ENCODE measurements at regions not wholly inside any gene's neighbourhood (a gene's known extent, or its start where the extent isn't known, plus 50 kb on each side); places are given as distances from the start of the nearest gene placed in this dataset.

- CTCF ChIA-PET: interaction anchor here (1.1 kb wide), 1 partner anchor 10 kb away, joined by 4 read pairs; no protein-coding TSS in a partner anchor
- Histone ChIP-seq H3K9me3 (replicated peaks; ENCODE audit: control insufficient read depth, insufficient read depth, low read length) (peaks cover 3% of the 10 kb centered on the region), H3K27me3 (ENCODE audit: control insufficient read depth in 2 of 2, insufficient read depth in 2 of 2, low read length in 2 of 2) (no peaks in the 10 kb centered on the region), H3K4me3 (replicated peaks in 1 of 3; ENCODE audit: insufficient read depth in 1 of 3, low read depth in 1 of 3, low read length in 3 of 3) (no peak overlapping the region), H3K4me2 (ENCODE audit: insufficient read depth, low read length) (no peak overlapping the region), H3K79me2 (ENCODE audit: control insufficient read depth, insufficient read depth, low read length) (no peaks in the 10 kb centered on the region), H3K9me1 (replicated peaks; ENCODE audit: control insufficient read depth, extremely low read depth, insufficient read depth, low read length) (no peaks in the 10 kb centered on the region), H2AFZ (ENCODE audit: low read depth, low read length) (no peak overlapping the region), H3K36me3 (ENCODE audit: control insufficient read depth in 2 of 2, extremely low read depth in 1 of 2, insufficient read depth in 2 of 2, low read length in 2 of 2) (no peaks in the 10 kb centered on the region), H3K4me1 (ENCODE audit: control insufficient read depth, extremely low read depth, insufficient read depth, low read length) (no peaks in the 10 kb centered on the region), H3K27ac (ENCODE audit: insufficient read depth, low read depth, low read length) (no peak overlapping the region), H3K9ac (replicated peaks; ENCODE audit: extremely low read depth, insufficient read depth, low read length) (no peak overlapping the region), H4K20me1 (replicated peaks; ENCODE audit: control insufficient read depth, extremely low read depth, insufficient read depth, low read length) (no peaks in the 10 kb centered on the region)
- TF ChIP-seq POLR2AphosphoS5 (IDR thresholded peaks at IDR 0.05; ENCODE audit: insufficient read depth, low read depth, low read length) (no peak), MYC (IDR thresholded peaks at IDR 0.05; ENCODE audit: low read depth, low read length) (no peak)
- dilution Hi-C loops (cut with MboI; ENCODE audit: extremely low pct_ligation_motif_present, low sequenced_read_pairs): no loop called here
- POLR2A ChIA-PET: no interaction called here
- intact Hi-C loops (cut with micrococcal nuclease): loop anchor here (5.0 kb wide), 1 partner anchor 766 kb away; no protein-coding TSS in a partner anchor
- FAIRE-seq: no peak
- no TSS peak for BruUV-seq (replicated peaks)
- DNase-seq (ENCODE audit: low read depth, low spot score): no peak
Observed at GRCh38 chr13:62251734-62252133, 836.1 kb upstream of the PCDH20 start.

GRCh38 chr13:62250501-62251201, 835.0 kb upstream of the PCDH20 start:
- dilution Hi-C loops (cut with MboI; ENCODE audit: extremely low pct_ligation_motif_present, low sequenced_read_pairs): no loop called here
- H3K4me1 ChIP-seq (ENCODE audit: control insufficient read depth, extremely low read depth, insufficient read depth, low read length): no peaks in the 10 kb centered on the region
- no peaks in the 10 kb centered on the region for H3K79me2 ChIP-seq (ENCODE audit: control insufficient read depth, insufficient read depth, low read length)
- ChIA-PET POLR2A (no interaction called here), CTCF (interaction anchor here (1.1 kb wide), 1 partner anchor 9 kb away, joined by 4 read pairs; no protein-coding TSS in a partner anchor)
- H3K27ac ChIP-seq (ENCODE audit: insufficient read depth, low read depth, low read length): no peak overlapping the region
- FAIRE-seq: no peak
- no peaks in the 10 kb centered on the region for H4K20me1 ChIP-seq (replicated peaks; ENCODE audit: control insufficient read depth, extremely low read depth, insufficient read depth, low read length)
- H3K9me3 ChIP-seq (replicated peaks; ENCODE audit: control insufficient read depth, insufficient read depth, low read length): no peaks in the 10 kb centered on the region
- H3K9ac ChIP-seq (replicated peaks; ENCODE audit: extremely low read depth, insufficient read depth, low read length): no peak overlapping the region
- H2AFZ ChIP-seq (ENCODE audit: low read depth, low read length): no peak overlapping the region
- no peaks in the 10 kb centered on the region for H3K9me1 ChIP-seq (replicated peaks; ENCODE audit: control insufficient read depth, extremely low read depth, insufficient read depth, low read length)
- TF ChIP-seq GATA2 (IDR thresholded peaks at IDR 0.05; ENCODE audit: insufficient read depth, insufficient read length, low read depth, low read length) (no peak), MAX (IDR thresholded peaks at IDR 0.05; ENCODE audit: insufficient read depth, insufficient read length) (no peak), POLR2A (IDR thresholded peaks at IDR 0.05; ENCODE audit: low read depth, low read length) (no peak), EZH2 (IDR thresholded peaks at IDR 0.05; ENCODE audit: borderline replicate concordance, low read depth, low read length, severe bottlenecking) (no peak), CTCF (IDR thresholded peaks at IDR 0.05; ENCODE audit: extremely low read depth in 1 of 2, insufficient read depth in 1 of 2, low read depth in 1 of 2, low read length in 2 of 2) (no peak), POLR2AphosphoS5 (IDR thresholded peaks at IDR 0.05; ENCODE audit: insufficient read depth, low read depth, low read length) (no peak), JUN (IDR thresholded peaks at IDR 0.05; ENCODE audit: borderline replicate concordance, insufficient read depth, insufficient read length, low read depth) (no peak), FOS (IDR thresholded peaks at IDR 0.05; ENCODE audit: borderline replicate concordance, insufficient read depth, low read length) (no peak), MYC (IDR thresholded peaks at IDR 0.05; ENCODE audit: low read depth, low read length) (no peak)
- no TSS peak for BruUV-seq (replicated peaks)
- intact Hi-C loops (cut with micrococcal nuclease): loop anchor here (5.0 kb wide), 1 partner anchor 767 kb away; no protein-coding TSS in a partner anchor
- H3K4me3 ChIP-seq (replicated peaks in 1 of 3; ENCODE audit: insufficient read depth in 1 of 3, low read depth in 1 of 3, low read length in 3 of 3): no peak overlapping the region
- DNase-seq (ENCODE audit: low read depth, low spot score): no peak
- no peak overlapping the region for H3K4me2 ChIP-seq (ENCODE audit: insufficient read depth, low read length)
- no peaks in the 10 kb centered on the region for H3K27me3 ChIP-seq (ENCODE audit: control insufficient read depth in 2 of 2, insufficient read depth in 2 of 2, low read length in 2 of 2)
- no peaks in the 10 kb centered on the region for H3K36me3 ChIP-seq (ENCODE audit: control insufficient read depth in 2 of 2, extremely low read depth in 1 of 2, insufficient read depth in 2 of 2, low read length in 2 of 2)

Data from endothelial cell of umbilical vein (primary cell).